PC-3 (cell line): ENCODE measurements at regions not wholly inside any gene's neighbourhood (a gene's known extent, or its start where the extent isn't known, plus 50 kb on each side); places are given as distances from the start of the nearest gene placed in this dataset.

ENCODE experiments used
- ATAC-seq: fragments of 200-7000 bp; cut with Tn5 transposase; 2 replicates; pipeline ENCODE4 v1.9.1; 2020; ENCODE audit warnings: mild to moderate bottlenecking, moderate library complexity
- BruUV-seq: library from RNA; stranded (reverse); fragments of 400-500 nt; replicated peaks from 2 replicates; lab custom pipeline; 2021; lab: Mats Ljungman, UMichigan
- CTCF ChIA-PET: fragments of 300-600 bp; sonication (Branson Sonifier 250); formaldehyde crosslinking; loops from one replicate; lab custom pipeline; 2022; ENCODE audit warnings: antibody characterized with exemption; lab: Charles Lee
- POLR2A ChIA-PET: fragments of 300-600 bp; sonication (Branson Sonifier 250); formaldehyde crosslinking; loops from one replicate; lab custom pipeline; 2022; ENCODE audit warnings: antibody characterized with exemption; ENCODE audit not compliant: unreplicated experiment; lab: Charles Lee
- DNase-seq: peaks from one replicate; pipeline ENCODE4 v3.0.0-alpha.2; 2015
- H2AFZ ChIP-seq: fragments of 300-600 bp; sonication (generic); 2 replicates; pipeline ENCODE4 v1.6.0; 2016; ENCODE audit warnings: antibody characterized with exemption, low read length
- H3F3A ChIP-seq: fragments of 300-600 bp; sonication (generic); one replicate; pipeline ENCODE4 v1.6.0; 2017; ENCODE audit warnings: antibody characterized with exemption, low read length, control low read depth, mild to moderate bottlenecking; ENCODE audit not compliant: unreplicated experiment
- H3K27ac ChIP-seq: fragments of 300-600 bp; sonication (generic); 2 replicates; pipeline ENCODE4 v1.5.1; 2016; ENCODE audit warnings: mild to moderate bottlenecking, low read length
- H3K27me3 ChIP-seq: fragments of 300-600 bp; sonication (generic); 2 replicates; pipeline ENCODE4 v1.6.1; 2016; ENCODE audit warnings: low read length, mixed read lengths
- H3K36me3 ChIP-seq: fragments of 300-600 bp; sonication (generic); 2 replicates; pipeline ENCODE4 v1.6.1; 2016; ENCODE audit warnings: low read depth, mixed run types, low read length, mixed read lengths
- H3K4me1 ChIP-seq: fragments of 300-600 bp; sonication (generic); 2 replicates; pipeline ENCODE4 v1.5.1; 2016; ENCODE audit warnings: low read length; ENCODE audit not compliant: insufficient read depth
- H3K4me2 ChIP-seq: fragments of 300-600 bp; sonication (generic); 2 replicates; pipeline ENCODE4 v1.6.0; 2016; ENCODE audit warnings: low read length
- H3K4me3 ChIP-seq: fragments of 300-600 bp; sonication (generic); 2 replicates; pipeline ENCODE4 v1.5.1; 2016; ENCODE audit warnings: mild to moderate bottlenecking, low read length, mixed read lengths
- H3K79me2 ChIP-seq: fragments of 300-600 bp; sonication (generic); 2 replicates; pipeline ENCODE4 v1.6.1; 2017; ENCODE audit warnings: low read length, mixed read lengths
- H3K9ac ChIP-seq: fragments of 300-600 bp; sonication (generic); 2 replicates; pipeline ENCODE4 v1.6.0; 2016; ENCODE audit warnings: mild to moderate bottlenecking, low read length
- H3K9me2 ChIP-seq: fragments of 300-600 bp; sonication (generic); replicated peaks from 2 replicates; pipeline ENCODE4 v1.6.1; 2016; ENCODE audit warnings: mixed run types, low read length, mixed read lengths
- H3K9me3 ChIP-seq: fragments of 300-600 bp; sonication (generic); 2 replicates; pipeline ENCODE4 v1.6.1; 2016; ENCODE audit warnings: low read length, mixed read lengths
- H4K20me1 ChIP-seq: fragments of 300-600 bp; sonication (generic); 2 replicates; pipeline ENCODE4 v1.6.1; 2016; ENCODE audit warnings: low read length, mixed read lengths
- EZH2 ChIP-seq: fragments of 300-600 bp; sonication (generic); IDR thresholded peaks from one replicate; pipeline ENCODE4 v1.6.1; 2017; ENCODE audit warnings: antibody characterized with exemption, mild to moderate bottlenecking, low read length; ENCODE audit not compliant: unreplicated experiment
- EZH2phosphoT487 ChIP-seq: fragments of 300-600 bp; sonication (generic); IDR thresholded peaks from 2 replicates; pipeline ENCODE4 v1.6.1; 2018; ENCODE audit warnings: mild to moderate bottlenecking, antibody characterized with exemption, low read length, borderline replicate concordance
- intact Hi-C: fragments of 100-400 bp; cut with micrococcal nuclease; formaldehyde crosslinking; loops from 2 replicates; pipeline ENCODE4 v1.9.0; 2023
- TF ChIP-seq, protein P1 (sequence below): fragments of 300-600 bp; sonication (generic); conservative IDR thresholded peaks from 2 replicates; pipeline ENCODE4 v1.5.1; 2017; ENCODE audit warnings: antibody characterized with exemption, low read depth, mild to moderate bottlenecking, low read length

DNA sequence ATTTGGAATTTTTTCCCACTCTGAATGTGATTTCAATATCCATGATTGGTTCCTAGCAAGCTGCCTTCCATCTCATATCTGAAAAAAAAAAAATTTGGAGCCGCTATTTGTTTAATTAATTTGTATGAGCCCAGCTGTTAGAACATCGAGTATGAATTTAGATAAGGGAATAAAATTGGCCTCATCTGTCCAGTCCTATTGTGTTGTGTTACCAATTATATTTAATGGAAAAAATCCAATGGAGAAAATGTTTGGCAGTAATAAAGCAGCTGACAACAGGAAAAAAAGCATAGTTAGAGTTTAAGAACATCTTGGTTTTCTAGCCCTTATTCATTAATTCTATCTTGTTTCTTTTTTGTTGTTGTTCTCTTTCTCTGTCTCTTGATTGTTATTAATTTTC lies 735.6 kb upstream of the RIOK2 start:
- DNase-seq (no peak), ATAC-seq (no peak)
- Histone ChIP-seq H3K27me3 (no peaks in the 10 kb centered on the region), H3K9me2 (no peaks in the 10 kb centered on the region), H3K9me3 (no peaks in the 10 kb centered on the region), H3K4me3 (no peak overlapping the region), H3K27ac (no peak overlapping the region), H2AFZ (no peak overlapping the region), H4K20me1 (no peaks in the 10 kb centered on the region), H3K4me2 (no peak overlapping the region), H3K4me1 (no peaks in the 10 kb centered on the region), H3K9ac (no peak overlapping the region), H3K36me3 (no peaks in the 10 kb centered on the region), H3F3A (no peaks in the 10 kb centered on the region), H3K79me2 (no peaks in the 10 kb centered on the region)
- POLR2A ChIA-PET = no interaction called here
- BruUV-seq = no TSS peak
- TF ChIP-seq EZH2phosphoT487 = no peak
- CTCF ChIA-PET = no interaction called here
- intact Hi-C loops = no loop called here

DNA sequence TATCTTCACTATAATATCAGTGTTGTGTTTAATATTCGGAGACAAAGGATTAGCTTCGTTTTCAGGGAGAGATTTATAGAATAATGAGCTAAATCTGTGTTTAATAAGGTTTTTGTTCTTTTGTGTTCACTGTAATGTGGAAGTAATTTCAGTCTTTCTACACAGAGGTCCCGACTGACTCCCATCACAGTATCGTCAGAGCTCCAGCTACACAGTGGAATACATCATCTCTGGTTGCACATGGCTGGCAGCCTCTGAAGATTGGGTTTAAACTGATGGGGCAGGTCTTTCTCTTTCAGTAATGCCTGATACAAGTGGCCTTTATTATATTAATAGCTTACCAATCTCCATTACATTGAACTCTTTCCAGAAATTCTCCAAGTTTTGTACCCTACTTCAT lies 736.7 kb upstream of the RIOK2 start:
- CTCF ChIA-PET = no interaction called here
- no peaks in the 10 kb centered on the region for H3K4me1 ChIP-seq
- BruUV-seq = no TSS peak
- no peaks in the 10 kb centered on the region for H3F3A ChIP-seq
- H3K79me2 ChIP-seq = no peaks in the 10 kb centered on the region
- H3K4me2 ChIP-seq = no peak overlapping the region
- no peak overlapping the region for H3K27ac ChIP-seq
- intact Hi-C loops = no loop called here
- TF ChIP-seq, protein P1, sequence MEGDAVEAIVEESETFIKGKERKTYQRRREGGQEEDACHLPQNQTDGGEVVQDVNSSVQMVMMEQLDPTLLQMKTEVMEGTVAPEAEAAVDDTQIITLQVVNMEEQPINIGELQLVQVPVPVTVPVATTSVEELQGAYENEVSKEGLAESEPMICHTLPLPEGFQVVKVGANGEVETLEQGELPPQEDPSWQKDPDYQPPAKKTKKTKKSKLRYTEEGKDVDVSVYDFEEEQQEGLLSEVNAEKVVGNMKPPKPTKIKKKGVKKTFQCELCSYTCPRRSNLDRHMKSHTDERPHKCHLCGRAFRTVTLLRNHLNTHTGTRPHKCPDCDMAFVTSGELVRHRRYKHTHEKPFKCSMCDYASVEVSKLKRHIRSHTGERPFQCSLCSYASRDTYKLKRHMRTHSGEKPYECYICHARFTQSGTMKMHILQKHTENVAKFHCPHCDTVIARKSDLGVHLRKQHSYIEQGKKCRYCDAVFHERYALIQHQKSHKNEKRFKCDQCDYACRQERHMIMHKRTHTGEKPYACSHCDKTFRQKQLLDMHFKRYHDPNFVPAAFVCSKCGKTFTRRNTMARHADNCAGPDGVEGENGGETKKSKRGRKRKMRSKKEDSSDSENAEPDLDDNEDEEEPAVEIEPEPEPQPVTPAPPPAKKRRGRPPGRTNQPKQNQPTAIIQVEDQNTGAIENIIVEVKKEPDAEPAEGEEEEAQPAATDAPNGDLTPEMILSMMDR = no peak
- no peak for TF ChIP-seq EZH2phosphoT487
- TF ChIP-seq EZH2 = no peak
- no peak overlapping the region for H3K9ac ChIP-seq
- DNase-seq (no peak), ATAC-seq (no peak)
- no peaks in the 10 kb centered on the region for H3K9me3 ChIP-seq
- no peak overlapping the region for H3K4me3 ChIP-seq
- H4K20me1 ChIP-seq = no peaks in the 10 kb centered on the region
- no peaks in the 10 kb centered on the region for H3K27me3 ChIP-seq
- POLR2A ChIA-PET = no interaction called here
- H2AFZ ChIP-seq = no peak overlapping the region
- no peaks in the 10 kb centered on the region for H3K36me3 ChIP-seq
- no peaks in the 10 kb centered on the region for H3K9me2 ChIP-seq

DNA sequence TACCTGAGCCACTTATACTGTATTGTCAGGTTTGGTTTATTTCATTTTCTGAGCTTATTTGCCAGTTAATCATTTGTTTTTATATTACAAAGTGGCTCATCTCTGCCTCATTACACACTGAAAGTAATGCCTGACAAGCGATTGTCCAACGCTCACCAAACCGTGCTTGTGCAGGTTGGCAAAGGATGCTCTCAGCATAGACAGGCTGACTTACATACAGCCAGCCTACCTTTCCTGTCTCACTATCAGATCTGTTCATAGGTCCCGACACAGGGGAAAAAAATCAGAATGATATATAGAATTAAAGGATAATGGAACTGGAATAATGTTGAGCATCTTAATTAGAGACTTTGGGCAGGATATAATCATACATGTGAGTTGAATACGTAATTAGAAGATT lies 739.7 kb upstream of the RIOK2 start:
- ATAC-seq (no peak), DNase-seq (no peak)
- Histone ChIP-seq H3K36me3 (no peaks in the 10 kb centered on the region), H3K4me2 (no peak overlapping the region), H3K4me3 (no peak overlapping the region), H3K27me3 (no peaks in the 10 kb centered on the region), H3K79me2 (no peaks in the 10 kb centered on the region), H3K27ac (no peak overlapping the region), H3K9ac (no peak overlapping the region), H2AFZ (no peak overlapping the region), H4K20me1 (no peaks in the 10 kb centered on the region), H3K9me2 (no peaks in the 10 kb centered on the region), H3K9me3 (no peaks in the 10 kb centered on the region), H3K4me1 (no peaks in the 10 kb centered on the region), H3F3A (no peaks in the 10 kb centered on the region)
- no TSS peak for BruUV-seq
- intact Hi-C loops = no loop called here
- ChIA-PET CTCF (no interaction called here), POLR2A (no interaction called here)
- TF ChIP-seq EZH2phosphoT487 (no peak), EZH2 (no peak)
- TF ChIP-seq, protein P1 = no peak
